Endothelial cell of umbilical vein (primary cell): ENCODE measurements at regions not wholly inside any gene's neighbourhood (a gene's known extent, or its start where the extent isn't known, plus 50 kb on each side); places are given as distances from the start of the nearest gene placed in this dataset.
"Not testable (repeated sequence)": the region's sequence is repeated elsewhere in the genome, so short reads cannot be mapped to it uniquely, and the experiment has no call there.

Source experiments
- BruUV-seq: library from RNA; stranded (reverse); fragments of 400-500 nt; replicated peaks from 2 replicates; lab custom pipeline; 2021; lab: Mats Ljungman, UMichigan
- CTCF ChIA-PET: fragments of 300-600, 350-600 bp; sonication (Branson Sonifier 250); formaldehyde crosslinking; loops from one replicate; lab custom pipeline; 2021; ENCODE audit warnings: antibody characterized with exemption, inconsistent platforms; lab: Charles Lee
- POLR2A ChIA-PET: fragments of 300-600, 350-600 bp; sonication (Branson Sonifier 250); formaldehyde crosslinking; loops from one replicate; lab custom pipeline; 2021; ENCODE audit warnings: antibody characterized with exemption, inconsistent platforms; lab: Charles Lee
- DNase-seq: peaks from one replicate; pipeline ENCODE4 v3.0.0-alpha.2; 2011; ENCODE audit warnings: low read depth, low spot score
- FAIRE-seq: peaks from 2 replicates; lab custom pipeline; 2011; peaks lifted over from hg19 to GRCh38; lab: Jason Lieb, UNC
- H2AFZ ChIP-seq: 2 replicates; pipeline ENCODE4 v1.6.0; 2012; ENCODE audit warnings: low read depth, low read length, control low read depth, inconsistent platforms
- H3K27ac ChIP-seq: 2 replicates; pipeline ENCODE4 v1.5.1; 2011; ENCODE audit warnings: low read depth, mild to moderate bottlenecking, control low read depth, low read length, moderate library complexity; ENCODE audit not compliant: insufficient read depth
- H3K27me3 ChIP-seq, 2 experiments: 2 replicates each; pipeline versions ENCODE4 v1.6.0 to v1.6.1; 2011; ENCODE audit warnings: low read length in 2 of 2, mixed read lengths in 1 of 2; ENCODE audit not compliant: control insufficient read depth in 2 of 2, insufficient read depth in 2 of 2
- H3K36me3 ChIP-seq, 2 experiments: 2 replicates in 1 of 2; 3 replicates in 1 of 2; pipeline ENCODE4 v1.5.1; 2011; ENCODE audit warnings: low read length in 2 of 2, mild to moderate bottlenecking in 1 of 2, moderate library complexity in 1 of 2; ENCODE audit not compliant: control insufficient read depth in 2 of 2, insufficient read depth in 2 of 2; ENCODE audit errors: extremely low read depth in 1 of 2
- H3K4me1 ChIP-seq: 3 replicates; pipeline ENCODE4 v1.5.1; 2011; ENCODE audit warnings: mild to moderate bottlenecking, low read length; ENCODE audit not compliant: control insufficient read depth, insufficient read depth; ENCODE audit errors: extremely low read depth
- H3K4me2 ChIP-seq: 2 replicates; pipeline ENCODE4 v1.6.1; 2011; ENCODE audit warnings: low read length, control low read depth, mixed read lengths; ENCODE audit not compliant: insufficient read depth
- H3K4me3 ChIP-seq, 3 experiments: fragments of 200-600 bp in 1 of 3; sonication (generic), shearing (Covaris generic) in 1 of 3; replicated peaks in 1 of 3; 2 replicates each; pipeline ENCODE4 v1.5.1; 2011 to 2016; ENCODE audit warnings: control low read depth in 3 of 3, low read length in 3 of 3, mild to moderate bottlenecking in 2 of 3, inconsistent platforms in 1 of 3, low read depth in 1 of 3, moderate library complexity in 1 of 3; ENCODE audit not compliant: insufficient read depth in 1 of 3
- H3K79me2 ChIP-seq: 2 replicates; pipeline ENCODE4 v1.6.0; 2012; ENCODE audit warnings: low read length, inconsistent platforms; ENCODE audit not compliant: control insufficient read depth, insufficient read depth
- H3K9ac ChIP-seq: replicated peaks from 2 replicates; pipeline ENCODE3; 2011; ENCODE audit warnings: low read length, control low read depth; ENCODE audit not compliant: insufficient read depth; ENCODE audit errors: extremely low read depth
- H3K9me1 ChIP-seq: replicated peaks from 3 replicates; pipeline ENCODE4 v1.6.0; 2011; ENCODE audit warnings: mild to moderate bottlenecking, low read length; ENCODE audit not compliant: control insufficient read depth, insufficient read depth; ENCODE audit errors: extremely low read depth
- H3K9me3 ChIP-seq: replicated peaks from 2 replicates; pipeline ENCODE4 v1.5.1; 2012; ENCODE audit warnings: low read length, inconsistent platforms; ENCODE audit not compliant: control insufficient read depth, insufficient read depth
- H4K20me1 ChIP-seq: replicated peaks from 2 replicates; pipeline ENCODE3; 2011; ENCODE audit warnings: mild to moderate bottlenecking, low read length; ENCODE audit not compliant: control insufficient read depth, insufficient read depth; ENCODE audit errors: extremely low read depth
- EZH2 ChIP-seq: IDR thresholded peaks from 2 replicates; pipeline ENCODE4 v1.6.1; 2012; ENCODE audit warnings: borderline replicate concordance, low read depth, mild to moderate bottlenecking, moderate library complexity, low read length, inconsistent platforms; ENCODE audit not compliant: severe bottlenecking
- FOS ChIP-seq: IDR thresholded peaks from 2 replicates; pipeline ENCODE4 v1.6.1; 2011; ENCODE audit warnings: mild to moderate bottlenecking, low read length, moderate library complexity, borderline replicate concordance; ENCODE audit not compliant: insufficient read depth
- GATA2 ChIP-seq: IDR thresholded peaks from 2 replicates; pipeline ENCODE4 v1.7.0; 2011; ENCODE audit warnings: low read depth, mild to moderate bottlenecking, moderate library complexity, mixed read lengths, low read length; ENCODE audit not compliant: insufficient read length, insufficient read depth
- JUN ChIP-seq: IDR thresholded peaks from 2 replicates; pipeline ENCODE4 v1.6.1; 2011; ENCODE audit warnings: borderline replicate concordance, low read depth; ENCODE audit not compliant: insufficient read length, insufficient read depth
- MYC ChIP-seq: IDR thresholded peaks from one replicate; pipeline ENCODE4 v1.6.1; 2011; ENCODE audit warnings: mild to moderate bottlenecking, low read depth, low read length
- POLR2A ChIP-seq: IDR thresholded peaks from 2 replicates; pipeline ENCODE4 v1.6.1; 2012; ENCODE audit warnings: low read depth, mild to moderate bottlenecking, control low read depth, low read length
- POLR2AphosphoS5 ChIP-seq: IDR thresholded peaks from 2 replicates; pipeline ENCODE4 v1.6.1; 2012; ENCODE audit warnings: low read depth, mild to moderate bottlenecking, control low read depth, low read length, moderate library complexity; ENCODE audit not compliant: insufficient read depth
- dilution Hi-C: fragments of 300-500 bp; cut with MboI; formaldehyde crosslinking; loops from one replicate; pipeline ENCODE4 v1.15.0; 2019; ENCODE audit warnings: low sequenced_read_pairs; ENCODE audit not compliant: extremely low pct_ligation_motif_present
- intact Hi-C: fragments of 100-400 bp; cut with micrococcal nuclease; formaldehyde crosslinking; loops from one replicate; pipeline ENCODE4 v1.10.0; 2022
- TF ChIP-seq, protein P1 (sequence below), 2 donors: IDR thresholded peaks; 1 replicate in 1 of 2; 2 replicates in 1 of 2; pipeline ENCODE4 v1.5.1; 2011; ENCODE audit warnings: low read length in 2 of 2, mild to moderate bottlenecking in 2 of 2, moderate library complexity in 2 of 2, control low read depth in 1 of 2, inconsistent platforms in 1 of 2, low read depth in 1 of 2; ENCODE audit not compliant: insufficient read depth in 1 of 2; ENCODE audit errors: extremely low read depth in 1 of 2
- TF ChIP-seq, protein P2 (sequence below): IDR thresholded peaks from 2 replicates; pipeline ENCODE4 v1.6.1; 2011; ENCODE audit not compliant: insufficient read depth, insufficient read length

DNA sequence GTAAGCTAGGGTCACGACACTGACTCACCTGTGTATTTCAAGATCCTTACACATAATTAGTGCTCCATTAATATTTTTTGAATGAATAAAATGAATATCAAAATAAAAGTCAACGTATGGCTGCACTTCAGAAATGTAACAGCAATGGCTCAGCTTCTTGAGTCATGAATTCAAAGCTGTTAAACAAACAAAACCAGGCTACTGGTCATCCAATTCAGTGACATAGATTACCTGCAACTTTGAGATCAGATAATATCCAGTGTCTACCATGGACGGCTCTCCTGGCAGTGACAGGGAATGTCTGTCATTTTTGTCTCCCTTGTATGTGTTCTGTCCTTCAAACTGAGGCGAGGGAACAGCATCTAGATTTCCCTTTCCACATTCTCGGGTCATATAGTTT, 225.6 kb downstream of the EFCAB11 start:
- H3K27ac ChIP-seq: no peak overlapping the region
- ChIA-PET POLR2A (no interaction called here), CTCF (no interaction called here)
- no peaks in the 10 kb centered on the region for H3K9me3 ChIP-seq
- dilution Hi-C loops: no loop called here
- no peaks in the 10 kb centered on the region for H4K20me1 ChIP-seq
- no peak overlapping the region for H2AFZ ChIP-seq
- FAIRE-seq (no peak), DNase-seq (no peak)
- H3K36me3 ChIP-seq: no peaks in the 10 kb centered on the region
- intact Hi-C loops: no loop called here
- no peak overlapping the region for H3K4me3 ChIP-seq
- H3K4me1 ChIP-seq: no peaks in the 10 kb centered on the region
- no TSS peak for BruUV-seq
- H3K79me2 ChIP-seq: no peaks in the 10 kb centered on the region
- TF ChIP-seq GATA2 (no peak), MYC (no peak), POLR2A (no peak), POLR2AphosphoS5 (no peak), FOS (no peak), EZH2 (no peak), JUN (no peak)
- TF ChIP-seq, protein P1, sequence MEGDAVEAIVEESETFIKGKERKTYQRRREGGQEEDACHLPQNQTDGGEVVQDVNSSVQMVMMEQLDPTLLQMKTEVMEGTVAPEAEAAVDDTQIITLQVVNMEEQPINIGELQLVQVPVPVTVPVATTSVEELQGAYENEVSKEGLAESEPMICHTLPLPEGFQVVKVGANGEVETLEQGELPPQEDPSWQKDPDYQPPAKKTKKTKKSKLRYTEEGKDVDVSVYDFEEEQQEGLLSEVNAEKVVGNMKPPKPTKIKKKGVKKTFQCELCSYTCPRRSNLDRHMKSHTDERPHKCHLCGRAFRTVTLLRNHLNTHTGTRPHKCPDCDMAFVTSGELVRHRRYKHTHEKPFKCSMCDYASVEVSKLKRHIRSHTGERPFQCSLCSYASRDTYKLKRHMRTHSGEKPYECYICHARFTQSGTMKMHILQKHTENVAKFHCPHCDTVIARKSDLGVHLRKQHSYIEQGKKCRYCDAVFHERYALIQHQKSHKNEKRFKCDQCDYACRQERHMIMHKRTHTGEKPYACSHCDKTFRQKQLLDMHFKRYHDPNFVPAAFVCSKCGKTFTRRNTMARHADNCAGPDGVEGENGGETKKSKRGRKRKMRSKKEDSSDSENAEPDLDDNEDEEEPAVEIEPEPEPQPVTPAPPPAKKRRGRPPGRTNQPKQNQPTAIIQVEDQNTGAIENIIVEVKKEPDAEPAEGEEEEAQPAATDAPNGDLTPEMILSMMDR (IDR thresholded peaks at IDR 0.05; ENCODE audit: extremely low read depth in 1 of 2, insufficient read depth in 1 of 2, low read depth in 1 of 2, low read length in 2 of 2): no peak
- TF ChIP-seq, protein P2, sequence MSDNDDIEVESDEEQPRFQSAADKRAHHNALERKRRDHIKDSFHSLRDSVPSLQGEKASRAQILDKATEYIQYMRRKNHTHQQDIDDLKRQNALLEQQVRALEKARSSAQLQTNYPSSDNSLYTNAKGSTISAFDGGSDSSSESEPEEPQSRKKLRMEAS: no peak
- H3K9me1 ChIP-seq: no peaks in the 10 kb centered on the region
- no peak overlapping the region for H3K9ac ChIP-seq
- H3K27me3 ChIP-seq: peaks cover 4 to 8% of the 10 kb centered on the region in 2 experiments
- H3K4me2 ChIP-seq: no peak overlapping the region

DNA sequence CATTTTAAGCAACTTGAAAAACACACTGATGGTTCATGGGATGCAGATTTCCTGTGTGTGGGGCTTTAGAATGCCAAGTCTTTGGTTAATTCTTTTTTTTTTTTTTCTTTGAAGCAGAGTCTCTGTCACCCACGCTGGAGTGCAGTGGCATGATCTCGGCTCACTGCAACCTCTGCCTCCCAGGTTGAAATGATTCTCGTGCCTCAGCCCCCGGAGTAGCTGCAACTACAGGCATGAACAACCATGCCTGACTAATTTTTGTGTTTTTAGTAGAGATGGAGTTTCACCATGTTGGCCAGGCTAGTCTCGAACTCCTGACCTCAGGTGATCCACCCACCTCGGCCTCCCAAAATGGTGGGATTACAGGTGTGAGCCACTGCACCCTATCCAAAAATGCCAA, 228.3 kb downstream of the EFCAB11 start:
- POLR2A ChIA-PET, H3K27me3 ChIP-seq, BruUV-seq: not testable (repeated sequence)

More for the DNA sequence above, 228.3 kb downstream of the EFCAB11 start:
- H3K79me2 ChIP-seq, H3K9me3 ChIP-seq, FAIRE-seq, CTCF ChIA-PET, H3K4me3 ChIP-seq, H3K27ac ChIP-seq, H3K9ac ChIP-seq, H3K4me1 ChIP-seq, H3K9me1 ChIP-seq, DNase-seq, dilution Hi-C loops, H4K20me1 ChIP-seq, H3K4me2 ChIP-seq, H2AFZ ChIP-seq, H3K36me3 ChIP-seq, intact Hi-C loops: not testable (repeated sequence)
